ENCODE measurements at regions not wholly inside any gene's neighbourhood (a gene's known extent, or its start where the extent isn't known, plus 50 kb on each side); places are given as distances from the start of the nearest gene placed in this dataset.

GRCh38 chr2:24432121-24432520 is 58.9 kb upstream of the NCOA1 start:
- DNase-seq (ENCODE audit: low spot score): no peak
- no peak overlapping the region for H3K4me3 ChIP-seq
- H3K27ac ChIP-seq: no peak overlapping the region
- TF ChIP-seq CTCF (IDR thresholded peaks at IDR 0.05): no peak

GRCh38 chr2:24429197-24430074 is 61.6 kb upstream of the NCOA1 start:
- no peak for TF ChIP-seq CTCF (IDR thresholded peaks at IDR 0.05)
- no peak overlapping the region for H3K27ac ChIP-seq
- no peak overlapping the region for H3K4me3 ChIP-seq
- DNase-seq (ENCODE audit: low spot score): no peak

GRCh38 chr2:24424387-24424786 is 64.1 kb upstream of the ITSN2 start:
- H3K27ac ChIP-seq: no peak overlapping the region
- no peak for TF ChIP-seq CTCF (IDR thresholded peaks at IDR 0.05)
- H3K4me3 ChIP-seq: no peak overlapping the region
- no peak for DNase-seq (ENCODE audit: low spot score)

GRCh38 chr2:24423095-24423494 is 62.8 kb upstream of the ITSN2 start:
- no peak for TF ChIP-seq CTCF (IDR thresholded peaks at IDR 0.05)
- Histone ChIP-seq H3K27ac (no peak overlapping the region), H3K4me3 (no peak overlapping the region)
- no peak for DNase-seq (ENCODE audit: low spot score)

GRCh38 chr2:24421668-24422067 is 61.3 kb upstream of the ITSN2 start:
- no peak overlapping the region for H3K27ac ChIP-seq
- H3K4me3 ChIP-seq: no peak overlapping the region
- no peak for TF ChIP-seq CTCF (IDR thresholded peaks at IDR 0.05)
- DNase-seq (ENCODE audit: low spot score): no peak

- H3K4me3 ChIP-seq: no peak overlapping the region
- no peak for TF ChIP-seq CTCF (IDR thresholded peaks at IDR 0.05)
- H3K27ac ChIP-seq: no peak overlapping the region
- no peak for DNase-seq (ENCODE audit: low spot score)
These were observed 60.0 kb upstream of the ITSN2 start for GRCh38 chr2:24420373-24420772.

- TF ChIP-seq CTCF (IDR thresholded peaks at IDR 0.05): no peak
- Histone ChIP-seq H3K4me3 (no peak overlapping the region), H3K27ac (no peak overlapping the region)
- no peak for DNase-seq (ENCODE audit: low spot score)
These were observed 58.0 kb upstream of the ITSN2 start for GRCh38 chr2:24418166-24418841.
